OCI-LY7 (cell line): ENCODE measurements at regions not wholly inside any gene's neighbourhood (a gene's known extent, or its start where the extent isn't known, plus 50 kb on each side); places are given as distances from the start of the nearest gene placed in this dataset.

Source experiments
- CTCF ChIP-seq: fragments of 200-600 bp; sonication (generic); conservative IDR thresholded peaks from 2 replicates; pipeline ENCODE4 v1.5.1; 2014; ENCODE audit warnings: mild to moderate bottlenecking, antibody characterized with exemption, low read length, moderate library complexity, mixed read lengths
- EZH2phosphoT487 ChIP-seq: fragments of 200-600 bp; sonication (generic); IDR thresholded peaks from 2 replicates; pipeline ENCODE4 v1.6.1; 2018; ENCODE audit warnings: low read depth, borderline replicate concordance, mild to moderate bottlenecking, mixed run types, antibody characterized with exemption, low read length, moderate library complexity, mixed read lengths

GRCh38 chr11:27599217-27599616 is 92.6 kb upstream of the LIN7C start:
- peak; percentile 62 for TF ChIP-seq CTCF
- no peak for TF ChIP-seq EZH2phosphoT487
